HEK293 (cell line): ENCODE measurements at regions not wholly inside any gene's neighbourhood (a gene's known extent, or its start where the extent isn't known, plus 50 kb on each side); places are given as distances from the start of the nearest gene placed in this dataset.

Experiments used
- CTCF ChIA-PET: fragments of 350-600 bp; formaldehyde crosslinking; extraction: SDS; loops from one replicate; lab custom pipeline; 2021; ENCODE audit warnings: antibody characterized with exemption; lab: Yijun Ruan, JAX
- POLR2A ChIA-PET: fragments of 300-600 bp; formaldehyde crosslinking; extraction: SDS; loops from one replicate; lab custom pipeline; 2020; ENCODE audit warnings: antibody characterized with exemption, inconsistent platforms; lab: Yijun Ruan, JAX
- H3K27ac ChIP-seq: fragments of 200-500 bp; sonication (Bioruptor generic); 2 replicates; pipeline ENCODE4 v1.5.1; 2014; ENCODE audit warnings: low read depth, low read length, control low read depth, inconsistent platforms; ENCODE audit errors: extremely low read depth
- H3K36me3 ChIP-seq, 2 experiments: fragments of 200-500 bp in 1 of 2; sonication (Bioruptor generic) in 1 of 2; 1 replicate in 1 of 2; 2 replicates in 1 of 2; pipeline ENCODE4 v1.5.1; 2014 to 2017; ENCODE audit warnings: inconsistent platforms in 2 of 2, low read length in 2 of 2; ENCODE audit not compliant: control insufficient read depth in 2 of 2, insufficient read depth in 1 of 2
- H3K4me1 ChIP-seq: fragments of 200-500 bp; sonication (Bioruptor generic); 2 replicates; pipeline ENCODE4 v1.5.1; 2014; ENCODE audit warnings: mild to moderate bottlenecking, low read length, inconsistent platforms; ENCODE audit not compliant: control insufficient read depth, insufficient read depth
- H3K4me3 ChIP-seq: 2 replicates; pipeline ENCODE4 v1.5.1; 2011; ENCODE audit warnings: low read depth, mild to moderate bottlenecking, control low read depth, low read length, moderate library complexity
- H3K9me3 ChIP-seq: fragments of 200-500 bp; sonication (Bioruptor generic); 2 replicates; pipeline ENCODE4 v1.5.1; 2014; ENCODE audit warnings: low read depth, low read length, inconsistent platforms; ENCODE audit not compliant: control insufficient read depth, insufficient read depth
- FEZF1 ChIP-seq: fragments of 450-650 bp; formaldehyde crosslinking; IDR thresholded peaks from 2 replicates; pipeline ENCODE4 v1.5.1; 2016; ENCODE audit warnings: missing biosample characterization, missing genetic modification characterization
- GLIS1 ChIP-seq: fragments of 450-650 bp; formaldehyde crosslinking; IDR thresholded peaks from 2 replicates; pipeline ENCODE4 v1.5.1; 2016; ENCODE audit warnings: missing biosample characterization, missing genetic modification characterization
- HOXD13 ChIP-seq: sonication (generic); formaldehyde crosslinking; IDR thresholded peaks from 2 replicates; pipeline ENCODE4 v1.8.0; 2022; ENCODE audit warnings: missing genetic modification reagents, borderline replicate concordance
- ZBTB21 ChIP-seq: fragments of 450-650 bp; formaldehyde crosslinking; IDR thresholded peaks from 2 replicates; pipeline ENCODE4 v1.5.1; 2017; ENCODE audit warnings: missing biosample characterization, missing genetic modification characterization
- ZNF214 ChIP-seq: fragments of 450-650 bp; formaldehyde crosslinking; IDR thresholded peaks from 2 replicates; pipeline ENCODE4 v1.5.1; 2017; ENCODE audit warnings: missing biosample characterization, mild to moderate bottlenecking, missing genetic modification characterization, borderline replicate concordance
- ZNF510 ChIP-seq: fragments of 450-650 bp; formaldehyde crosslinking; IDR thresholded peaks from 2 replicates; pipeline ENCODE4 v1.5.1; 2018; ENCODE audit warnings: mild to moderate bottlenecking, missing genetic modification characterization, missing biosample characterization; ENCODE audit not compliant: insufficient replicate concordance
- ZNF561 ChIP-seq: fragments of 450-650 bp; IDR thresholded peaks from 2 replicates; pipeline ENCODE4 v1.5.1; 2018; ENCODE audit warnings: missing biosample characterization, missing genetic modification characterization, borderline replicate concordance
- ZNF654 ChIP-seq: fragments of 450-650 bp; formaldehyde crosslinking; IDR thresholded peaks from 2 replicates; pipeline ENCODE4 v1.5.1; 2016; ENCODE audit warnings: low read depth, missing biosample characterization, missing genetic modification characterization
- ZNF768 ChIP-seq: fragments of 450-650 bp; formaldehyde crosslinking; IDR thresholded peaks from 2 replicates; pipeline ENCODE4 v1.5.1; 2018; ENCODE audit warnings: missing biosample characterization, mild to moderate bottlenecking, missing genetic modification characterization
- ZNF776 ChIP-seq: fragments of 450-650 bp; formaldehyde crosslinking; IDR thresholded peaks from 2 replicates; pipeline ENCODE4 v1.5.0; 2017; ENCODE audit warnings: missing biosample characterization, missing genetic modification characterization, borderline replicate concordance
- ZNF777 ChIP-seq: fragments of 450-650 bp; formaldehyde crosslinking; IDR thresholded peaks from 2 replicates; pipeline ENCODE4 v1.5.1; 2017; ENCODE audit warnings: missing biosample characterization, missing genetic modification characterization, borderline replicate concordance
- TF ChIP-seq, protein P1 (sequence below): fragments of 450-650 bp; formaldehyde crosslinking; IDR thresholded peaks from 2 replicates; pipeline ENCODE4 v1.5.1; 2017; ENCODE audit warnings: missing biosample characterization, missing genetic modification characterization
- TF ChIP-seq, protein P2 (sequence below): fragments of 450-650 bp; formaldehyde crosslinking; optimal IDR thresholded peaks from 2 replicates; pipeline ENCODE3; 2016; ENCODE audit warnings: missing biosample characterization, mild to moderate bottlenecking, missing genetic modification characterization
- TF ChIP-seq, protein P3 (sequence below): fragments of 450-650 bp; IDR thresholded peaks from 2 replicates; pipeline ENCODE4 v1.5.1; 2018; ENCODE audit warnings: missing biosample characterization, mild to moderate bottlenecking, missing genetic modification characterization
- TF ChIP-seq, protein P4 (sequence below): fragments of 450-650 bp; formaldehyde crosslinking; IDR thresholded peaks from 2 replicates; pipeline ENCODE4 v1.5.1; 2016; ENCODE audit warnings: missing biosample characterization, missing genetic modification characterization, borderline replicate concordance
- TF ChIP-seq, protein P5 (sequence below): fragments of 450-650 bp; formaldehyde crosslinking; IDR thresholded peaks from 2 replicates; pipeline ENCODE4 v1.5.1; 2016; ENCODE audit warnings: missing biosample characterization, missing genetic modification characterization, low read depth
- TF ChIP-seq, protein P6 (sequence below): fragments of 450-650 bp; formaldehyde crosslinking; conservative IDR thresholded peaks from 2 replicates; pipeline ENCODE4 v1.5.1; 2016; ENCODE audit warnings: low read depth, missing biosample characterization, missing genetic modification characterization

DNA sequence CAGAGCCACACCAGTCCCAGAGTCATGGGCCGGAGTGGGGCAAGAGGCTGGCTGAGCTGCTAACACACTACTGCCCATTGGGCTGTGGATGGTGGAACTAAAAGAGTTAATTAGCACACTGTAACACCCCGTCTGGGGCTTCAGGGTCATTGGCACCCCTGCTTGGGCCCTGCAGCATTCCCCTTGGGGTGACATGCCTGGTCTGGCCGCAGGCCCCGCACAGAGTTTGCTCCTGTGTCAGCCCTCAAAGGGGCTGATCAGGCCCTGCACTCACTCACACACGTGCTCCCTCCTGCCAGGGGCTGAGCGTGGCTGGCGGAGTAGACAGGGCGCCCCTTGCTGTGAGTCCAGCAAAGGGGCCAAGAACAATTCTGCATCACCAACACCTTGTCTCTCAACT is 1499.6 kb upstream of the TMEM132C start:
- ChIA-PET POLR2A (no interaction called here), CTCF (interaction anchor here (1.3 kb wide), 1 partner anchor 20 kb away, joined by 4 read pairs; no protein-coding TSS in a partner anchor)
- Histone ChIP-seq H3K36me3 (no peaks in the 10 kb centered on the region), H3K4me3 (no peak overlapping the region), H3K9me3 (no peaks in the 10 kb centered on the region), H3K4me1 (no peaks in the 10 kb centered on the region), H3K27ac (no peak overlapping the region)
- TF ChIP-seq HOXD13 (no peak), ZNF777 (tag by site-specific recombination) (no peak), ZNF776 (tag by site-specific recombination) (no peak), ZNF214 (no peak), GLIS1 (no peak), ZBTB21 (tag by site-specific recombination) (no peak), ZNF768 (tag by site-specific recombination) (no peak), ZNF510 (no peak), ZNF561 (no peak), ZNF654 (tag by site-specific recombination) (no peak), FEZF1 (tag by site-specific recombination) (no peak)
- TF ChIP-seq, protein P1, sequence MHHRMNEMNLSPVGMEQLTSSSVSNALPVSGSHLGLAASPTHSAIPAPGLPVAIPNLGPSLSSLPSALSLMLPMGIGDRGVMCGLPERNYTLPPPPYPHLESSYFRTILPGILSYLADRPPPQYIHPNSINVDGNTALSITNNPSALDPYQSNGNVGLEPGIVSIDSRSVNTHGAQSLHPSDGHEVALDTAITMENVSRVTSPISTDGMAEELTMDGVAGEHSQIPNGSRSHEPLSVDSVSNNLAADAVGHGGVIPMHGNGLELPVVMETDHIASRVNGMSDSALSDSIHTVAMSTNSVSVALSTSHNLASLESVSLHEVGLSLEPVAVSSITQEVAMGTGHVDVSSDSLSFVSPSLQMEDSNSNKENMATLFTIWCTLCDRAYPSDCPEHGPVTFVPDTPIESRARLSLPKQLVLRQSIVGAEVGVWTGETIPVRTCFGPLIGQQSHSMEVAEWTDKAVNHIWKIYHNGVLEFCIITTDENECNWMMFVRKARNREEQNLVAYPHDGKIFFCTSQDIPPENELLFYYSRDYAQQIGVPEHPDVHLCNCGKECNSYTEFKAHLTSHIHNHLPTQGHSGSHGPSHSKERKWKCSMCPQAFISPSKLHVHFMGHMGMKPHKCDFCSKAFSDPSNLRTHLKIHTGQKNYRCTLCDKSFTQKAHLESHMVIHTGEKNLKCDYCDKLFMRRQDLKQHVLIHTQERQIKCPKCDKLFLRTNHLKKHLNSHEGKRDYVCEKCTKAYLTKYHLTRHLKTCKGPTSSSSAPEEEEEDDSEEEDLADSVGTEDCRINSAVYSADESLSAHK (tag by site-specific recombination): no peak
- TF ChIP-seq, protein P2, sequence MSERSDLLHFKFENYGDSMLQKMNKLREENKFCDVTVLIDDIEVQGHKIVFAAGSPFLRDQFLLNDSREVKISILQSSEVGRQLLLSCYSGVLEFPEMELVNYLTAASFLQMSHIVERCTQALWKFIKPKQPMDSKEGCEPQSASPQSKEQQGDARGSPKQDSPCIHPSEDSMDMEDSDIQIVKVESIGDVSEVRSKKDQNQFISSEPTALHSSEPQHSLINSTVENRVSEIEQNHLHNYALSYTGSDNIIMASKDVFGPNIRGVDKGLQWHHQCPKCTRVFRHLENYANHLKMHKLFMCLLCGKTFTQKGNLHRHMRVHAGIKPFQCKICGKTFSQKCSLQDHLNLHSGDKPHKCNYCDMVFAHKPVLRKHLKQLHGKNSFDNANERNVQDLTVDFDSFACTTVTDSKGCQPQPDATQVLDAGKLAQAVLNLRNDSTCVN (tag by site-specific recombination): no peak
- TF ChIP-seq, protein P3, sequence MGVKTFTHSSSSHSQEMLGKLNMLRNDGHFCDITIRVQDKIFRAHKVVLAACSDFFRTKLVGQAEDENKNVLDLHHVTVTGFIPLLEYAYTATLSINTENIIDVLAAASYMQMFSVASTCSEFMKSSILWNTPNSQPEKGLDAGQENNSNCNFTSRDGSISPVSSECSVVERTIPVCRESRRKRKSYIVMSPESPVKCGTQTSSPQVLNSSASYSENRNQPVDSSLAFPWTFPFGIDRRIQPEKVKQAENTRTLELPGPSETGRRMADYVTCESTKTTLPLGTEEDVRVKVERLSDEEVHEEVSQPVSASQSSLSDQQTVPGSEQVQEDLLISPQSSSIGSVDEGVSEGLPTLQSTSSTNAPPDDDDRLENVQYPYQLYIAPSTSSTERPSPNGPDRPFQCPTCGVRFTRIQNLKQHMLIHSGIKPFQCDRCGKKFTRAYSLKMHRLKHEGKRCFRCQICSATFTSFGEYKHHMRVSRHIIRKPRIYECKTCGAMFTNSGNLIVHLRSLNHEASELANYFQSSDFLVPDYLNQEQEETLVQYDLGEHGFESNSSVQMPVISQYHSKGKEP (tag by site-specific recombination): no peak
- TF ChIP-seq, protein P4, sequence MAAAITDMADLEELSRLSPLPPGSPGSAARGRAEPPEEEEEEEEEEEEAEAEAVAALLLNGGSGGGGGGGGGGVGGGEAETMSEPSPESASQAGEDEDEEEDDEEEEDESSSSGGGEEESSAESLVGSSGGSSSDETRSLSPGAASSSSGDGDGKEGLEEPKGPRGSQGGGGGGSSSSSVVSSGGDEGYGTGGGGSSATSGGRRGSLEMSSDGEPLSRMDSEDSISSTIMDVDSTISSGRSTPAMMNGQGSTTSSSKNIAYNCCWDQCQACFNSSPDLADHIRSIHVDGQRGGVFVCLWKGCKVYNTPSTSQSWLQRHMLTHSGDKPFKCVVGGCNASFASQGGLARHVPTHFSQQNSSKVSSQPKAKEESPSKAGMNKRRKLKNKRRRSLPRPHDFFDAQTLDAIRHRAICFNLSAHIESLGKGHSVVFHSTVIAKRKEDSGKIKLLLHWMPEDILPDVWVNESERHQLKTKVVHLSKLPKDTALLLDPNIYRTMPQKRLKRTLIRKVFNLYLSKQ (tag by site-specific recombination): no peak
- TF ChIP-seq, protein P5, sequence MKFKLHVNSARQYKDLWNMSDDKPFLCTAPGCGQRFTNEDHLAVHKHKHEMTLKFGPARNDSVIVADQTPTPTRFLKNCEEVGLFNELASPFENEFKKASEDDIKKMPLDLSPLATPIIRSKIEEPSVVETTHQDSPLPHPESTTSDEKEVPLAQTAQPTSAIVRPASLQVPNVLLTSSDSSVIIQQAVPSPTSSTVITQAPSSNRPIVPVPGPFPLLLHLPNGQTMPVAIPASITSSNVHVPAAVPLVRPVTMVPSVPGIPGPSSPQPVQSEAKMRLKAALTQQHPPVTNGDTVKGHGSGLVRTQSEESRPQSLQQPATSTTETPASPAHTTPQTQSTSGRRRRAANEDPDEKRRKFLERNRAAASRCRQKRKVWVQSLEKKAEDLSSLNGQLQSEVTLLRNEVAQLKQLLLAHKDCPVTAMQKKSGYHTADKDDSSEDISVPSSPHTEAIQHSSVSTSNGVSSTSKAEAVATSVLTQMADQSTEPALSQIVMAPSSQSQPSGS: no peak
- TF ChIP-seq, protein P6, sequence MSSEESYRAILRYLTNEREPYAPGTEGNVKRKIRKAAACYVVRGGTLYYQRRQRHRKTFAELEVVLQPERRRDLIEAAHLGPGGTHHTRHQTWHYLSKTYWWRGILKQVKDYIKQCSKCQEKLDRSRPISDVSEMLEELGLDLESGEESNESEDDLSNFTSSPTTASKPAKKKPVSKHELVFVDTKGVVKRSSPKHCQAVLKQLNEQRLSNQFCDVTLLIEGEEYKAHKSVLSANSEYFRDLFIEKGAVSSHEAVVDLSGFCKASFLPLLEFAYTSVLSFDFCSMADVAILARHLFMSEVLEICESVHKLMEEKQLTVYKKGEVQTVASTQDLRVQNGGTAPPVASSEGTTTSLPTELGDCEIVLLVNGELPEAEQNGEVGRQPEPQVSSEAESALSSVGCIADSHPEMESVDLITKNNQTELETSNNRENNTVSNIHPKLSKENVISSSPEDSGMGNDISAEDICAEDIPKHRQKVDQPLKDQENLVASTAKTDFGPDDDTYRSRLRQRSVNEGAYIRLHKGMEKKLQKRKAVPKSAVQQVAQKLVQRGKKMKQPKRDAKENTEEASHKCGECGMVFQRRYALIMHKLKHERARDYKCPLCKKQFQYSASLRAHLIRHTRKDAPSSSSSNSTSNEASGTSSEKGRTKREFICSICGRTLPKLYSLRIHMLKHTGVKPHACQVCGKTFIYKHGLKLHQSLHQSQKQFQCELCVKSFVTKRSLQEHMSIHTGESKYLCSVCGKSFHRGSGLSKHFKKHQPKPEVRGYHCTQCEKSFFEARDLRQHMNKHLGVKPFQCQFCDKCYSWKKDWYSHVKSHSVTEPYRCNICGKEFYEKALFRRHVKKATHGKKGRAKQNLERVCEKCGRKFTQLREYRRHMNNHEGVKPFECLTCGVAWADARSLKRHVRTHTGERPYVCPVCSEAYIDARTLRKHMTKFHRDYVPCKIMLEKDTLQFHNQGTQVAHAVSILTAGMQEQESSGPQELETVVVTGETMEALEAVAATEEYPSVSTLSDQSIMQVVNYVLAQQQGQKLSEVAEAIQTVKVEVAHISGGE (tag by site-specific recombination): no peak
